22Rv1 (cell line): ENCODE measurements at regions not wholly inside any gene's neighbourhood (a gene's known extent, or its start where the extent isn't known, plus 50 kb on each side); places are given as distances from the start of the nearest gene placed in this dataset.

Source experiments
- CTCF ChIP-seq: fragments of 450-650 bp; IDR thresholded peaks from 2 replicates; pipeline ENCODE4 v1.5.1; 2017; ENCODE audit warnings: mild to moderate bottlenecking
- ZFX ChIP-seq: fragments of 450-650 bp; IDR thresholded peaks from 2 replicates; pipeline ENCODE4 v1.6.1; 2017; ENCODE audit warnings: antibody characterized with exemption, borderline replicate concordance

- TF ChIP-seq CTCF (no peak), ZFX (no peak)
Observed at GRCh38 chr16:73717266-73717974, 579.2 kb upstream of the PSMD7 start.
